K562 (cell line): ENCODE measurements at regions not wholly inside any gene's neighbourhood (a gene's known extent, or its start where the extent isn't known, plus 50 kb on each side); places are given as distances from the start of the nearest gene placed in this dataset.

Source experiments
- CTCF ChIP-seq, 3 experiments: IDR thresholded peaks in 2 of 3; conservative IDR thresholded peaks in 1 of 3; 2 replicates each; pipeline ENCODE4 v1.5.1; 2011 to 2012; ENCODE audit warnings: low read length in 3 of 3, mild to moderate bottlenecking in 3 of 3, control low read depth in 2 of 3, improper control_type of control experiment in 1 of 3, inconsistent platforms in 1 of 3, low read depth in 1 of 3, mixed read lengths in 1 of 3, moderate library complexity in 1 of 3; ENCODE audit not compliant: insufficient read depth in 2 of 3
- CXXC5 ChIP-seq: fragments of 250-450 bp; sonication (Bioruptor Pico); IDR thresholded peaks from 2 replicates; pipeline ENCODE4 v1.8.0; 2022; ENCODE audit warnings: inconsistent platforms, mild to moderate bottlenecking, moderate library complexity
- HNRNPUL1 ChIP-seq: fragments of 200-400 bp; formaldehyde crosslinking; IDR thresholded peaks from 2 replicates; pipeline ENCODE4 v1.6.1; 2017; ENCODE audit warnings: low read length
- IRF2 ChIP-seq: sonication (generic); formaldehyde crosslinking; IDR thresholded peaks from 2 replicates; pipeline ENCODE4 v1.8.1; 2022; ENCODE audit warnings: mild to moderate bottlenecking, missing genetic modification reagents
- MTF1 ChIP-seq: fragments of 250-450 bp; sonication (Bioruptor Pico); IDR thresholded peaks from 2 replicates; pipeline ENCODE4 v1.9.0; 2021; ENCODE audit warnings: moderate library complexity, mild to moderate bottlenecking, inconsistent platforms, borderline replicate concordance
- MXI1 ChIP-seq: IDR thresholded peaks from 2 replicates; pipeline ENCODE4 v1.6.1; 2011; ENCODE audit warnings: low read depth, mild to moderate bottlenecking, improper control_type of control experiment, low read length
- NR4A1 ChIP-seq, 2 experiments: fragments of 250-450 bp in 1 of 2; fragments of 450-650 bp in 1 of 2; sonication (Bioruptor Pico) in 1 of 2; IDR thresholded peaks; 2 replicates each; pipeline versions ENCODE4 v1.4.0 to v1.6.1; 2016 to 2020; ENCODE audit warnings: mild to moderate bottlenecking in 2 of 2, missing compliant biosample characterization in 1 of 2, missing genetic modification characterization in 1 of 2, moderate library complexity in 1 of 2
- POLR2AphosphoS5 ChIP-seq: IDR thresholded peaks from 2 replicates; pipeline ENCODE4 v1.6.1; 2011; ENCODE audit warnings: mild to moderate bottlenecking, low read depth, low read length, moderate library complexity; ENCODE audit not compliant: control insufficient read depth, insufficient read depth
- STAG1 ChIP-seq: sonication (generic); formaldehyde crosslinking; IDR thresholded peaks from 2 replicates; pipeline ENCODE4 v1.5.0; 2020; ENCODE audit warnings: missing genetic modification reagents, borderline replicate concordance
- ZNF347 ChIP-seq: fragments of 450-650 bp; formaldehyde crosslinking; IDR thresholded peaks from 2 replicates; pipeline ENCODE4 v1.4.0; 2020; ENCODE audit warnings: low read depth, mild to moderate bottlenecking, moderate library complexity

DNA sequence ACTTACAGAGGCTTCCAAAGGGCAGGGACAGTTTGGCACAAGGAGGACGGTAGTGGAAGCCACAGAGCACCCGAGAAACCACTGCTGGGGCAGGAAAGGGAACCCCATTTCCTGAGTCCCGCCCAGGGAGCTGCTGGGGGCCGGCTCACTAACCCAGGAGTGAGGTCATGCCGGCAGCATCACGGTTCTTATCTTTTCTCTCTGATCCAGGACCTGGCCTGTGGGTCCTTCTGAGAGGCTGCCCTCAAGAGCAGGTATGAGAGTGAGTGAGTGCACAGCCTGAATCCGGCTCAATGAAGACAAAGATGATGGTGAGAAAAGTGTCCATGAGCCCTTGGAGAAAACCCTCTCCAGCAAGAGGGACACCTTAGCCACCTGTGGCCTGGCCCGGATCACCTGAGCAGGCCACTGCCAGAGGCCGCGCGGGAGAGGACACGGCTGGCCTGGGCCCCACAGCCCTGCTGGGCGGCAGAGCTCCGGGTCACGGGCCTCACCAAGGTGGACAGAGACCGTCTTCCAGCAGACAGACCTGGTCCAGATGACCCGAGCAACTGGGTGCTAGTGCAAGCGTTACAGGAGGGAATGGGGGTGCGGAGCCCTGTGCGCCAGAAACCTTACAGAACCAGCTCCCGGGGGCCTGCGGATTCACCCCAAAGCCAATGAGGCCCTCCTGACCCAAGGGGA lies 94.9 kb downstream of the RIPK4 start:
- TF ChIP-seq CTCF (IDR thresholded peaks at IDR 0.05 in 2 of 3, conservative IDR thresholded peaks at IDR 0.05 in 1 of 3; ENCODE audit: insufficient read depth in 2 of 3, low read depth in 1 of 3, low read length in 3 of 3): no peak
- TF ChIP-seq CXXC5: no peak
- no peak for TF ChIP-seq NR4A1 (CRISPR knock-in tag; IDR thresholded peaks at IDR 0.05)
- TF ChIP-seq NR4A1 (tag; IDR thresholded peaks at IDR 0.05): no peak
- TF ChIP-seq MTF1 (CRISPR knock-in tag): no peak
- no peak for TF ChIP-seq MXI1
- TF ChIP-seq IRF2 (CRISPR knock-in tag): no peak
- no peak for TF ChIP-seq STAG1
- TF ChIP-seq POLR2AphosphoS5: no peak
- no peak for TF ChIP-seq ZNF347 (CRISPR knock-in tag)
- TF ChIP-seq HNRNPUL1: no peak
